A549 (cell line): ENCODE measurements at regions not wholly inside any gene's neighbourhood (a gene's known extent, or its start where the extent isn't known, plus 50 kb on each side); places are given as distances from the start of the nearest gene placed in this dataset.

Experiments used
- BHLHE40 ChIP-seq: IDR thresholded peaks from 2 replicates; pipeline ENCODE4 v1.6.1; 2012; ENCODE audit warnings: low read depth, low read length, inconsistent platforms
- CBX2 ChIP-seq: fragments of 200-600 bp; sonication (generic); IDR thresholded peaks from 2 replicates; pipeline ENCODE4 v1.6.1; 2016; ENCODE audit warnings: low read depth, mild to moderate bottlenecking, borderline replicate concordance
- CTCF ChIP-seq: fragments of >200 bp; sonication (Bioruptor Twin); formaldehyde crosslinking; IDR thresholded peaks from 3 replicates; pipeline ENCODE4 v1.5.1; 2016
- EP300 ChIP-seq, 2 experiments: fragments of >200 bp; sonication (Bioruptor Twin); formaldehyde crosslinking; IDR thresholded peaks; 2 replicates in 1 of 2; 3 replicates in 1 of 2; pipeline ENCODE4 v1.6.1; 2016 to 2017
- FOSL2 ChIP-seq, 2 experiments: fragments of 450-650 bp in 1 of 2; fragments of >200 bp in 1 of 2; sonication (Bioruptor Twin) in 1 of 2; formaldehyde crosslinking; IDR thresholded peaks; 2 replicates each; pipeline versions ENCODE4 v1.5.0 to v1.6.1; 2016 to 2020; ENCODE audit warnings: mild to moderate bottlenecking in 1 of 2, moderate library complexity in 1 of 2
- HES2 ChIP-seq: fragments of >200 bp; sonication (Bioruptor Twin); formaldehyde crosslinking; IDR thresholded peaks from 2 replicates; pipeline ENCODE4 v1.6.1; 2016
- MAX ChIP-seq: IDR thresholded peaks from 2 replicates; pipeline ENCODE4 v1.6.1; 2012
- POLR2A ChIP-seq: IDR thresholded peaks from 2 replicates; pipeline ENCODE4 v1.6.1; 2012; ENCODE audit warnings: mild to moderate bottlenecking, low read length
- POLR2AphosphoS2 ChIP-seq: conservative IDR thresholded peaks from 2 replicates; pipeline ENCODE4 v1.6.1; 2012; ENCODE audit warnings: low read length, improper control_type of control experiment, inconsistent platforms
- RARB ChIP-seq: fragments of 250-450 bp; sonication (Bioruptor Pico); IDR thresholded peaks from 2 replicates; pipeline ENCODE4 v1.8.0; 2021; ENCODE audit warnings: mild to moderate bottlenecking, moderate library complexity
- RCOR1 ChIP-seq: fragments of 150-350 bp; IDR thresholded peaks from 2 replicates; pipeline ENCODE4 v1.6.1; 2014; ENCODE audit warnings: antibody characterized with exemption, low read length, low read depth
- REST ChIP-seq: fragments of 200-600 bp; sonication (generic); IDR thresholded peaks from 2 replicates; pipeline ENCODE4 v1.6.1; 2016; ENCODE audit warnings: antibody characterized with exemption, mild to moderate bottlenecking, moderate library complexity
- USF2 ChIP-seq: fragments of 450-650 bp; IDR thresholded peaks from 2 replicates; pipeline ENCODE4 v1.6.1; 2014; ENCODE audit warnings: antibody characterized with exemption

GRCh38 chr9:26216702-26217101 lies 538.5 kb upstream of the TUSC1 start:
- TF ChIP-seq CTCF (no peak), FOSL2 (IDR thresholded peaks at IDR 0.05) (no peak), FOSL2 (CRISPR knock-in tag; IDR thresholded peaks at IDR 0.05) (no peak), USF2 (no peak), MAX (no peak), BHLHE40 (no peak), POLR2AphosphoS2 (no peak), RCOR1 (no peak), POLR2A (no peak), RARB (no peak), REST (no peak), CBX2 (no peak), EP300 (IDR thresholded peaks at IDR 0.05) (no peak), HES2 (no peak)
